ENCODE measurements at regions not wholly inside any gene's neighbourhood (a gene's known extent, or its start where the extent isn't known, plus 50 kb on each side); places are given as distances from the start of the nearest gene placed in this dataset.
"Not testable (repeated sequence)": the region's sequence is repeated elsewhere in the genome, so short reads cannot be mapped to it uniquely, and the experiment has no call there.

- no peaks in the 10 kb centered on the region for H3K9me3 ChIP-seq
- TF ChIP-seq CTCF (IDR thresholded peaks at IDR 0.05) (no peak), POLR2A (IDR thresholded peaks at IDR 0.05) (no peak), POLR2AphosphoS5 (IDR thresholded peaks at IDR 0.05) (no peak)
- intact Hi-C loops (cut with DNase I), result no loop called here
- no peaks in the 10 kb centered on the region for H3K27me3 ChIP-seq (replicated peaks; ENCODE audit: insufficient read depth)
- H3K4me1 ChIP-seq (replicated peaks), result no peaks in the 10 kb centered on the region
- H3K27ac ChIP-seq, result no peak overlapping the region
- H3K4me3 ChIP-seq, result no peak overlapping the region
- H3K36me3 ChIP-seq, result no peaks in the 10 kb centered on the region
- 74% methylated on average over 2 of the region's 2 CpGs for WGBS
- no peak for DNase-seq (ENCODE audit: low spot score)
Measured at GRCh38 chr18:52237551-52237950, 102.4 kb upstream of the DCC start.

GRCh38 chr18:52242711-52243110, 97.3 kb upstream of the DCC start:
- DNase-seq (ENCODE audit: low spot score), result no peak
- H3K4me3 ChIP-seq, result no peak overlapping the region
- intact Hi-C loops (cut with DNase I), result no loop called here
- no peaks in the 10 kb centered on the region for H3K27me3 ChIP-seq (replicated peaks; ENCODE audit: insufficient read depth)
- 89% methylated on average over 2 of the region's 2 CpGs for WGBS
- H3K9me3 ChIP-seq, result no peaks in the 10 kb centered on the region
- H3K4me1 ChIP-seq (replicated peaks), result no peaks in the 10 kb centered on the region
- TF ChIP-seq CTCF (IDR thresholded peaks at IDR 0.05) (no peak), POLR2AphosphoS5 (IDR thresholded peaks at IDR 0.05) (no peak), POLR2A (IDR thresholded peaks at IDR 0.05) (no peak)
- no peak overlapping the region for H3K27ac ChIP-seq
- no peaks in the 10 kb centered on the region for H3K36me3 ChIP-seq

- intact Hi-C loops (cut with DNase I), result no loop called here
- Histone ChIP-seq H3K36me3 (no peaks in the 10 kb centered on the region), H3K4me3 (no peak overlapping the region), H3K27ac (no peak overlapping the region), H3K4me1 (replicated peaks) (no peaks in the 10 kb centered on the region), H3K27me3 (replicated peaks; ENCODE audit: insufficient read depth) (no peaks in the 10 kb centered on the region), H3K9me3 (no peaks in the 10 kb centered on the region)
- 85% methylated on average over 2 of the region's 2 CpGs for WGBS
- no peak for DNase-seq (ENCODE audit: low spot score)
- TF ChIP-seq POLR2A (IDR thresholded peaks at IDR 0.05), result no peak
- no peak for TF ChIP-seq CTCF (IDR thresholded peaks at IDR 0.05)
- no peak for TF ChIP-seq POLR2AphosphoS5 (IDR thresholded peaks at IDR 0.05)
Measured at GRCh38 chr18:52244658-52245057, 95.3 kb upstream of the DCC start.

- 88% methylated on average over 3 of the region's 3 CpGs for WGBS
- intact Hi-C loops (cut with DNase I), result no loop called here
- H3K4me1 ChIP-seq (replicated peaks), result no peaks in the 10 kb centered on the region
- H3K9me3 ChIP-seq, result no peaks in the 10 kb centered on the region
- no peaks in the 10 kb centered on the region for H3K27me3 ChIP-seq (replicated peaks; ENCODE audit: insufficient read depth)
- H3K36me3 ChIP-seq, result no peaks in the 10 kb centered on the region
- TF ChIP-seq POLR2AphosphoS5 (IDR thresholded peaks at IDR 0.05), result no peak
- TF ChIP-seq POLR2A (IDR thresholded peaks at IDR 0.05), result no peak
- no peak for TF ChIP-seq CTCF (IDR thresholded peaks at IDR 0.05)
- H3K27ac ChIP-seq, result no peak overlapping the region
- H3K4me3 ChIP-seq, result no peak overlapping the region
- no peak for DNase-seq (ENCODE audit: low spot score)
Measured at GRCh38 chr18:52254367-52254766, 85.6 kb upstream of the DCC start.

- H3K36me3 ChIP-seq; intact Hi-C loops (cut with DNase I); H3K9me3 ChIP-seq; DNase-seq (ENCODE audit: low spot score); H3K4me3 ChIP-seq; H3K27me3 ChIP-seq (replicated peaks; ENCODE audit: insufficient read depth); H3K4me1 ChIP-seq (replicated peaks); H3K27ac ChIP-seq: not testable (repeated sequence)
- 84% methylated on average over 3 of the region's 3 CpGs for WGBS
Measured at GRCh38 chr18:52257417-52257816, 82.6 kb upstream of the DCC start.
